Stimulated activated naive B cell treated with anti-CD40 and anti-IgM and Interleukin-4, amounts not matched to agents 10 μg/mL and 1 μg/mL and 100 μg/mL, for 72 hours (primary cell): ENCODE measurements at regions not wholly inside any gene's neighbourhood (a gene's known extent, or its start where the extent isn't known, plus 50 kb on each side); places are given as distances from the start of the nearest gene placed in this dataset.
"Not testable (repeated sequence)": the region's sequence is repeated elsewhere in the genome, so short reads cannot be mapped to it uniquely, and the experiment has no call there.

ENCODE experiments used
- ATAC-seq, 2 donors: fragments of 150-1000 bp; cut with Tn5 transposase; replicated peaks; 2 replicates each; pipeline ENCODE4 v1.10.0; 2021; ENCODE audit warnings: moderate library complexity in 1 of 2
- DNase-seq: peaks from one replicate; pipeline ENCODE4 v3.0.0; 2021
- H3K27ac Mint-ChIP-seq: one replicate; pipeline ENCODE4 v1.8.0; 2022; ENCODE audit warnings: mild to moderate bottlenecking, mixed read lengths
- H3K27me3 Mint-ChIP-seq, 2 donors: one replicate each; pipeline ENCODE4 v1.8.0; 2022; ENCODE audit warnings: mixed read lengths in 2 of 2
- H3K36me3 Mint-ChIP-seq, 2 donors: one replicate each; pipeline ENCODE4 v1.8.0; 2022; ENCODE audit warnings: mixed read lengths in 2 of 2, mild to moderate bottlenecking in 1 of 2
- H3K4me1 Mint-ChIP-seq, 2 donors: one replicate each; pipeline ENCODE4 v1.8.0; 2022; ENCODE audit warnings: mixed read lengths in 2 of 2, mild to moderate bottlenecking in 1 of 2
- H3K4me3 Mint-ChIP-seq, 2 donors: one replicate each; pipeline ENCODE4 v1.8.0; 2022; ENCODE audit warnings: mild to moderate bottlenecking in 2 of 2, mixed read lengths in 2 of 2, moderate library complexity in 1 of 2
- H3K9me3 Mint-ChIP-seq, 2 donors: one replicate each; pipeline ENCODE4 v1.8.0; 2022; ENCODE audit warnings: mixed read lengths in 2 of 2, mild to moderate bottlenecking in 1 of 2

DNA sequence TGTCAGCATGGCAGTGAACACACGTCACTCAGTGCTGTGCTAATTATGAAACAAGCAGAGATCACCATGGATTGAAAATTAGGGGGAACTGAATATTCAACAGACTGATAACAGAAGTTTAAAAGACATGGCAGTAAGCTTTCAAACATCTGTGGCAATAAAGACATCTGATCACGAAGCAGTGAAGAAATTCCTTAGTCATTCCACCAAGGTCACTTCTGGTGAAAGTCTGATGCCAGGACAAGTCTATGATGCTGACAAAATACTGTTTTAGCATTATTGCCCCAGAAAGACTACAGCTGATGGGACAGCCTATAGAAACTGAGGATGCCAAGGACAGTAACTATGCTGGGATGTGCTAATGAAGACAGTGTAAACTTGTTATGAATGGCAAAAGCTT, 126.9 kb upstream of the RBM19 start:
- DNase-seq, result no peak
- Mint-ChIP-seq H3K4me1 (no peaks in the 10 kb centered on the region), H3K27me3 (no peaks in the 10 kb centered on the region), H3K36me3 (no peaks in the 10 kb centered on the region), H3K9me3 (peaks cover 0 to 9% of the 10 kb centered on the region in 2 donors), H3K27ac (no peak overlapping the region), H3K4me3 (no peak overlapping the region)
- ATAC-seq, result no peak

DNA sequence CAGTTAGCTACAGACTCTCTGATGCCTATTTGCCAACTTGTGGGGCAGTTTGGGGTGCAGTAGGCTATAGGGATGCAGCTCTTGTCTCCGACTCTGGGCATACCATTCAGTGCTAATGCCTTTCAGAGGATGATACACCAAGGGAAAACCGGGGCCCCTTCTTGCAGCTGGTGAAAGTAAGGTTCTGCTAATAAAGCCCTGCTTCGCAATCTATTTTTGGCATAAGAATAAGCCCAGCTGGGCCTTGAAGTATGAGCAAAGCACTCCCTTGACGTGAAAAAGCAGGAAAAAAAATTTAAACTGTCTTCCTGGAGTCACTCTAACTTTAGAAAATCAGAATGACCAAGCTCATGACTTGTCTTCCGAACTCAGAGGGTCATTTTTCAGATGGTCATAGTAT, 124.1 kb upstream of the RBM19 start:
- Mint-ChIP-seq H3K4me1 (no peaks in the 10 kb centered on the region), H3K4me3 (no peak overlapping the region), H3K27ac (no peak overlapping the region), H3K36me3 (no peaks in the 10 kb centered on the region), H3K9me3 (peaks cover 0 to 9% of the 10 kb centered on the region in 2 donors), H3K27me3 (no peaks in the 10 kb centered on the region)
- no peak for ATAC-seq
- no peak for DNase-seq

DNA sequence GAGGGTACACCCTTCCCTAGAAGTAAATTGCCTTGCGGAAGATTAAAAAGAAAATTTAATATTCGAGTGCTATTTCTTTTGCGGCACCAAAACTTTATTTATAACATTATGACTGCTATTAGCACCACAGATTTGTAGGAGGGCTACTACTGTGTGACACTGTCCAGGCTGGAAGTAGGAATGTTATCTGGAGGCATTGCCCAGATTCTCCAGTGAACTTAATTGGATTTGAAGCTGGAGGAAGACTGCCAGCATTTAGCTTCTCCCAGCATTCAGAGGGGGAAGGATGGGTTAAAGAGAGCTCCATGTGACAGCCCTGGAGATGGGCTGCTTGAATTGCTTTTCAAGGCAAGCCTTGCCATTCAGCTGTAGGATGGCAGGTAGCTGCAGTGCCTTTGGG, 107.0 kb upstream of the RBM19 start:
- Mint-ChIP-seq H3K36me3 (no peaks in the 10 kb centered on the region), H3K4me1 (no peaks in the 10 kb centered on the region), H3K27ac (no peak overlapping the region), H3K27me3 (peaks cover 6 to 7% of the 10 kb centered on the region in 2 donors), H3K4me3 (no peak overlapping the region), H3K9me3 (no peaks in the 10 kb centered on the region)
- DNase-seq (no peak), ATAC-seq (no peak)

DNA sequence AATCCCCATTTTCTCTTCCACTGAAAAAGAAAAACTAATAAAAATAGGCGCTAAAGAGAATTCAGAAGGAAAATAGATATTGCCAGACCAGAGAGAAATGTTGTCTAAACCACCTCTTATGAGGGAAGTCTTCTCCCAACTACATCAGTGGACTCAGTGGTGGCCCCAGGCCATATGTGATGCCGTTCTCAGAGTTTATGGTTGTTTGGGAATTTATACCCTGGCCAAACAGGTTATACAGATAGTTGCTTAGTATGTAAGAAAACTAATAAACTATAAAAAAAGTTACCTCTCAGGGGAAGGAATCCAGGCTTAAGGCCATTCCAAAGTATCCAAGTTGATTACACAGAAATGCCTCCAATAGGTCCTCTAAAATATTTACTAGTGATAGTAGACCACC, 103.4 kb upstream of the RBM19 start:
- no peaks in the 10 kb centered on the region for H3K36me3 Mint-ChIP-seq
- H3K27me3 Mint-ChIP-seq, result peaks cover 9 to 13% of the 10 kb centered on the region in 2 donors
- DNase-seq (no peak), ATAC-seq (no peak)
- H3K4me1 Mint-ChIP-seq, result no peaks in the 10 kb centered on the region
- H3K4me3 Mint-ChIP-seq, result no peak overlapping the region
- H3K27ac Mint-ChIP-seq, result no peak overlapping the region
- H3K9me3 Mint-ChIP-seq, result peaks cover 2 to 3% of the 10 kb centered on the region in 2 donors

DNA sequence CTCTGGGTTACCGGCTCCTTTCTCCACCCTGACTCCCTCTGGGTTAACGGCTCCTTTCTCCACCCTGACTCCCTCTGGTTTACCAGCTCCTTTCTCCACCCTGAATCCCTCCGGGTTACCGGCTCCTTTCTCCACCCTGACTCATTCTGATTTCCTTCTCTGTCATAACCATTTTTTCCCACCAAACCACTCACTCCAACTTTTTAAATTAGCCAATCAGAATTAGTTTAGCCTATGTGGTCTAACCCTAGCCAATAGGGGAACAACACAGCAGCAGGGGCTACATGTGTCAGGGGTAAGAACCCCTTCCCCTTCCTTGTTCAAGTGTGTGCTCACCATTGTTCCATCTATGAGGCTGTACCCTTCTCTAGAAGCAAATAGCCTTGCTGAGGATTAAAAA, 98.4 kb upstream of the RBM19 start:
- H3K36me3 Mint-ChIP-seq, result no peaks in the 10 kb centered on the region
- H3K4me3 Mint-ChIP-seq, result no peak overlapping the region
- ATAC-seq, result no peak
- DNase-seq, result no peak
- H3K9me3 Mint-ChIP-seq, result peaks cover 3 to 4% of the 10 kb centered on the region in 2 donors
- no peaks in the 10 kb centered on the region for H3K4me1 Mint-ChIP-seq
- peaks cover 4 to 13% of the 10 kb centered on the region in 2 donors for H3K27me3 Mint-ChIP-seq
- no peak overlapping the region for H3K27ac Mint-ChIP-seq

DNA sequence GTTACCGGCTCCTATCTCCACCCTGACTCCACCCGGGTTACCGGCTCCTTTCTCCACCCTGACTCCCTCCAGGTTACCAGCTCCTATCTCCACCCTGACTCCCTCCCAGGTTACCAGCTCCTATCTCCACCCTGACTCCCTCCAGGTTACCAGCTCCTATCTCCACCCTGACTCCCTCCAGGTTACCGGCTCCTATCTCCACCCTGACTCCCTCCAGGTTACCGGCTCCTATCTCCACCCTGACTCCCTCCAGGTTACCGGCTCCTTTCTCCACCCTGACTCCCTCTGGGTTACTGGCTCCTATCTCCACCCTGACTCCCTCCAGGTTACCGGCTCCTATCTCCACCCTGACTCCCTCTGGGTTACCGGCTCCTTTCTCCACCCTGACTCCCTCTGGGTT, 97.9 kb upstream of the RBM19 start:
- not testable (repeated sequence) for DNase-seq, H3K36me3 Mint-ChIP-seq, H3K9me3 Mint-ChIP-seq, ATAC-seq, H3K4me1 Mint-ChIP-seq, H3K27ac Mint-ChIP-seq, H3K4me3 Mint-ChIP-seq
- peaks cover 4 to 13% of the 10 kb centered on the region in 2 donors for H3K27me3 Mint-ChIP-seq

DNA sequence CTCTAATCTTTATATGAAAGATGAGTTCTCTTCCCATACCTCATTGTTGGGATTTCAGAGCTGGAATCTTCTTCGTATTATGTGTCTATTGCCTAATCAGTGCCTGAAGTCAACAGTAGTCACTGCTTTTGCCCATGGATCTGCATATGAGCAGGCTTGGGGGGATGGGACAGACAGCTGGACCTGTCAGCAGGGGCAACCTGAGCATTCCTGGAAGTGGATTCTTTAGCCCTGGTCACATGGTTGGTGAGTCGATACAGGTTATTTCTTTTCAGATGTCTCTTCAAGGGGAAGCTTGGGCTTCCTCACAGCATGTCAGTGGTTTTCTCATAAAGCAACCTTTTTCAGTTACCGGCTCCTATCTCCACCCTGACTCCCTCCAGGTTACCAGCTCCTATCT, 97.3 kb upstream of the RBM19 start:
- Mint-ChIP-seq H3K9me3 (peaks cover 3 to 4% of the 10 kb centered on the region in 2 donors), H3K27ac (no peak overlapping the region), H3K4me3 (no peak overlapping the region), H3K27me3 (peaks cover 4 to 13% of the 10 kb centered on the region in 2 donors), H3K4me1 (no peaks in the 10 kb centered on the region), H3K36me3 (no peaks in the 10 kb centered on the region)
- no peak for DNase-seq
- ATAC-seq, result no peak

DNA sequence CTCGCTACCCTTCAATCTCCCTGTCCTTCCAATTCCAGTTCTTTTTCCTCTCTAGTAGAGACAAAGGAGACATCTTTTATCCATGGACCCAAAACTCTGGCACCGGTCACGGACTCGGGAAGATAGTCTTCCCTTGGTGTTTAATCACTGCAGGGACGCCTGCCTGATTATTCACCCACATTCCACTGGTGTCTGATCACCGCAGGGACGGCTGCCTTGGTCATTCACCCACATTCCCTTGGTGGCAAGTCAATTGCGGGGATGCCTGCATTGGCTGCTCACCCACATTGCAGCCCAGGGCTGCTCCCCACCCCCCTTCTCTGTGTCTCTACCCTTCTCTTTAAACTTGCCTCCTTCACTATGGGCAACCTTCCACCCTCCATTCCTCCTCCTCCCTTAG, 90.2 kb upstream of the RBM19 start:
- not testable (repeated sequence) for H3K4me1 Mint-ChIP-seq, H3K27me3 Mint-ChIP-seq, H3K9me3 Mint-ChIP-seq, H3K36me3 Mint-ChIP-seq, ATAC-seq, H3K27ac Mint-ChIP-seq, H3K4me3 Mint-ChIP-seq, DNase-seq

DNA sequence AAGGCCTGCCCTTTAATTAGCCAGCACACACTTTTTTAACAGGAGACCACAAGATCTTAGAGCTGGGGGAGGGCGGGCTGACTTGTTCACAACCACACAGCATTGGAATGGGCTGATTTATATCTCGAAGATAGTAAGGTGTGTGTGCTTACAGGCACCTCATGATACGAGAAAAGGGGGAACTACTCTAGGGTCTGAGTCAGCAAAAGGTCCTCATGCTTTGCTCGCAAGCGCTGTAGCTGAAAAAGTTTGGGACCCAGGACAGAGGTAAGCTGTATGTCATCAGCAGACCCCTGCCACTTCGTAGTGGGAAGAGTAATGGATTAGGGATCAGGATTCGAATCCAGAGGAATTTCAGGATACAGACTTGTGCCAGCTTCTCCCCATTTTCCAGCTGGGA, 88.9 kb upstream of the RBM19 start:
- Mint-ChIP-seq H3K9me3 (peaks cover 0 to 6% of the 10 kb centered on the region in 2 donors), H3K4me3 (no peak overlapping the region), H3K27me3 (peaks cover 5 to 8% of the 10 kb centered on the region in 2 donors), H3K4me1 (no peaks in the 10 kb centered on the region), H3K27ac (no peak overlapping the region), H3K36me3 (no peaks in the 10 kb centered on the region)
- no peak for ATAC-seq
- no peak for DNase-seq

DNA sequence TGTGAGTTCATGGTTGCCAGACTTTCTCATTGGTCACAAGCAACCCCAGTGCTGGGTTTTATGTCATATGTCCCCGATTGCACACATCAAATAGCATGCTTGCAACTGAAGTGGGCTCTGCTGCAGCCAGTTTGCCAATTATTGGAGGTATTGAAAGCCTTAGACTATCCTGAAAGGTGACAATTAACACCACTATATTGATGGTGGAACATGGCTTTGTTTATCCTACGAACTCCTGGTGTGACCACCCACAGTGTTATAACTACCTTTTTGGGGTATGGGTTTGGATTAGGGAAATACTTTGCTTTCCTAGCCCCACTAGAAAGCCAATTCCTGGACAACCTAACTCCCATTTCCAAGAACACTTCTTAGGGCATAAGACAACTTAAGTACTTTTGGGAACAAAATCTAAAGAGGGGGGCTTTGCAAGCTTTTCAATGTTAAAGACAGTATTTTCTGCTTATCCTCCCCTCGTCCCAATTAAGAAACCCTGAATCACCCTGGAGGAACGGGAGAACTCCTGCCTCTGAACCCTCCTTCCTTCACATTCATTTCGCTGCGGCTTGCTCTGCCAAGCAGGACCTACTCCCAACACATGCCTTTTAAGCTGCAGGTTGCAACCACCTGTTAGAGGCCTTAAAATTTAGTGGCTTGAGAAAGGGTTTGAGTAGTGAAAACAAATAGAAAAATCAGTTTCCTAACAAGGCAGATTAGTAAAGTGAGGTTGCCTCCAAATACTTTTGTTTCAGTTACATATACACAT, 80.3 kb upstream of the RBM19 start:
- ATAC-seq (no peak), DNase-seq (no peak)
- H3K4me3 Mint-ChIP-seq, result no peak overlapping the region
- no peaks in the 10 kb centered on the region for H3K36me3 Mint-ChIP-seq
- no peak overlapping the region for H3K27ac Mint-ChIP-seq
- peaks cover 0 to 6% of the 10 kb centered on the region in 2 donors for H3K9me3 Mint-ChIP-seq
- H3K4me1 Mint-ChIP-seq, result no peaks in the 10 kb centered on the region
- peaks cover 0 to 10% of the 10 kb centered on the region in 2 donors for H3K27me3 Mint-ChIP-seq

DNA sequence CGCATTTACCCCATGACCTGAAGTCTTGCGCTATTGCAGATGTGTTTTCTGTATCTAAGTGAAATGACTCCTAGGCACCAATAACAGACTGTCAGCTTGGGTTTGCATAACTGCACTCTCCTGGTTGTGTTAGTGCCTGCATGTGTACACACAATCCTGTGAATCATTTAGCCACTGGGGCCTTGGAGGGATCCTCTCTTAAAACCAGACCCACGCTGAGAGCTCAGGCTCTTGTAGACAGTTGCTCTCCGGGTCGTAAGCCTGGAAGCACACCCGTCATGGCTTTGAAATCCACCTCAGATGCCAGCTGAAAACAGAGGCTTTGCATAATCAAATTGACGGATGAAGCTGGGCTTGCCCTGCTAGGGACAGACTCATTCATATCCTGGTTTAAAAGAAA, 79.2 kb upstream of the RBM19 start:
- Mint-ChIP-seq H3K36me3 (no peaks in the 10 kb centered on the region), H3K27ac (no peak overlapping the region), H3K9me3 (peaks cover 0 to 6% of the 10 kb centered on the region in 2 donors), H3K4me3 (no peak overlapping the region), H3K27me3 (peaks cover 0 to 10% of the 10 kb centered on the region in 2 donors), H3K4me1 (no peaks in the 10 kb centered on the region)
- no peak for ATAC-seq
- DNase-seq, result no peak

DNA sequence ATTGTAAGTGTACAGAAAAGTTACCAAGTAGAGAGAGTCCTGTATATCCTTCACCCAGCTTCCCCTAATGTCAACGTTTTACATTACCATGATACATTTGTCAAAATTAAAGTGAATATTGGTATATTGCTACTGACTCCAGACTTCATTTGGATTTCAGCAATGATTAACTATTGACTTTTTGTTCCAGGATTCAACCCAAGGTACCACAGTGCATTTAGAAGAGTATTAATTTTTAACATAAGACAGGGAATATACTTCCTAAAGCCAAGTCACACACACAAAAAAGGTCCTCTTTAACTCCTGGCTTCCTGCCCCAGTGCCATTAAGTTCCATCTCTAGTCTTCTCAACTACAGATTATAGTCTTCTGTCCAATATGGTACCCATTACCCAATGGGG, 75.5 kb upstream of the RBM19 start:
- no peaks in the 10 kb centered on the region for H3K4me1 Mint-ChIP-seq

DNA sequence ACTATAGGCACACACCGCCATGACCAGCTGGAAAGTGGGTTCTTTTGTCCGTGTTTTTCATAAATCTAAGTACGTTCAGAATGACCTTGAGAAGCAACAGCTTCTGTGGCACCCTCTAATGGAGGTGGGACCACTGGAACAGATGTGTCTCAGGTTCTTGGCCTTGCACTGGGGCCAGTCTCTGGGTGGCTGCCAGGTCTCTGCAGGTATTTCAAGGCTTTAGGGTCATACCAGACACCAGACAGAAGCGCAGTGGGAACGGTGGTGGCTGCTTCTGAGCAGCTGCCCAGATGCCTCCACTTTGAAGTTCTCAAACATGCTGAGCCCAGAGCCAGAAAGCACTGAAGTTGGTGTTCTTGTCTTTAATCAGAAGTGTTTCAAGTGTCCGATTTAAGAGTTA, 75.0 kb upstream of the RBM19 start:
- H3K27ac Mint-ChIP-seq, result no peak overlapping the region
- no peaks in the 10 kb centered on the region for H3K36me3 Mint-ChIP-seq
- H3K27me3 Mint-ChIP-seq, result peaks cover 16 to 18% of the 10 kb centered on the region in 2 donors
- DNase-seq (no peak), ATAC-seq (no peak)
- H3K4me3 Mint-ChIP-seq, result no peak overlapping the region
- H3K4me1 Mint-ChIP-seq, result no peaks in the 10 kb centered on the region
- peaks cover 0 to 4% of the 10 kb centered on the region in 2 donors for H3K9me3 Mint-ChIP-seq

More for the DNA sequence above, 75.5 kb upstream of the RBM19 start:
- Mint-ChIP-seq H3K9me3 (peaks cover 0 to 4% of the 10 kb centered on the region in 2 donors), H3K27me3 (peaks cover 12 to 15% of the 10 kb centered on the region in 2 donors), H3K36me3 (no peaks in the 10 kb centered on the region), H3K4me3 (no peak overlapping the region), H3K27ac (no peak overlapping the region)
- ATAC-seq (no peak), DNase-seq (no peak)

DNA sequence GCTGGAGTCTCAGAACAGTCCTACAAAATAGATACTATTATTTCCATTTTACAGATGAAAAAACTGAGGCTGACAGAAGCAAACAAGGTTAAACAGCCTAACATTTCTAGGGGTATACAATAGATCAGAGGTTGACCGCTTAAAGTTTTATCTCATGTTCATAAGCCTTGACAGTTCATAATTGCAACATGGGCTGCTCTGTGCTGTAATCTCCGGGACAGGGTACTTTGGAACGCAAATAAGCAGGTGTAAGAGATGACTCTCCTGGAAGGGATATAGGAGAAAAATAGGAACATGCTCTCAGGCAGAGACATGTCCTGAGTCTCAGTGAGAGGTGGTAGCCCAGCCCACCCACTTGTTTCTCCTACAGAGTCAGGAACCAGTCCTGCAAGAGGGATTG, 72.8 kb upstream of the RBM19 start:
- ATAC-seq (no peak), DNase-seq (no peak)
- Mint-ChIP-seq H3K27ac (no peak overlapping the region), H3K27me3 (peaks cover 20 to 26% of the 10 kb centered on the region in 2 donors), H3K4me3 (no peak overlapping the region), H3K36me3 (no peaks in the 10 kb centered on the region), H3K9me3 (peaks cover 0 to 4% of the 10 kb centered on the region in 2 donors), H3K4me1 (no peaks in the 10 kb centered on the region)

DNA sequence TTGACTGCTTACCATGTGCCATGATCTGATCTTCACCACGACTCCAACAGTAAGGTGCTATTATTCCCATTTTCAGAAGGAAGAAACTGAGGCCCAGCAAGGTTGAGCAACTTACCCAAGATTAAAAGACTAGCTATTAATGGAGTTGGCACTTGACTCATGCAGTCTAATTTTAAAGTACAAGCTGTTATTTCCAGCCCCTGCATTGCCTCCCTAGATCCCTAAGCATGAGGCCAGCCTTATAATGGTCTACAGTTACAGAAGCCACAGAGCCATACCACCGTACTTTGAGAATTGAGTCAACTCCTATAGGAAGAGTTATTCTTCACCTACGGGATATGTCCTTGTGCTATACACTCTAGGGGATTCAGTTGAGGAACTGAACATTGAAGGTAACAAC, 66.7 kb upstream of the RBM19 start:
- Mint-ChIP-seq H3K27ac (no peak overlapping the region), H3K4me3 (no peak overlapping the region), H3K4me1 (no peaks in the 10 kb centered on the region), H3K27me3 (peaks cover 20 to 33% of the 10 kb centered on the region in 2 donors), H3K9me3 (peaks cover 0 to 4% of the 10 kb centered on the region in 2 donors), H3K36me3 (no peaks in the 10 kb centered on the region)
- DNase-seq (no peak), ATAC-seq (no peak)
